IPS-NIHi7 (cell line): ENCODE measurements at regions not wholly inside any gene's neighbourhood (a gene's known extent, or its start where the extent isn't known, plus 50 kb on each side); places are given as distances from the start of the nearest gene placed in this dataset.

Experiments
- DNase-seq: peaks from one replicate; pipeline ENCODE4 v3.0.0; 2012; ENCODE audit warnings: mixed read lengths; ENCODE audit errors: extremely low spot score

DNA sequence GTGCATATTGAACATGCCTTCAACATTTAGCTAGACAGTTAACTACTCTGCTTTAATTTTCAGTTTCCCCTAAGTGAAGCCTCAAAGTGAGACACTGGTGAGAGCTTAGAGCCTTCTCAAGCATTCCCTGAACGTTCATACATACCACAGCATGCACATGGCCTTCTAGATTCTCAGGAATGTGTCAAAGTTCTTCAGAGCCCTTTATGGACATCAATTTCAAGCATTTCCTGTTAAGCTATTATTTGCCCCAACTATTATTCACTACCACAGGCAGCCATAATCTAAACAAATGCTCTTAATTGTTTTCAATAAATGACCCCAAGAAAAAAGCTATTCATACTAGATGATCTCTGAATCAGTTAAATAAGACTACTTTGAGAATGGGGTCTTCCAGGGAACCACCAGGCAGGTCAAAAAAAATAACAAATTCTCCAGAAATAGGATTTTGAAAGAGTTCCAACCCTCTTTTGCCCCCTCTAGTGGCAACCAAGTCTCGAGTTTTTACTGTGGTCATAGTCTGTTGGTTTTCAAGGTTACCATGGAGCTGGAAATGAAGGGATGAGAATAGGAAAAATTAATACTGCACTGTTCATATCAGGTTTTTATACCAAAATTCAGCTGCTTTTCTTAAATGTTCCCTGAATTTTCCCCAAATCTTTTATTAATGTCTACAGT lies 235.4 kb downstream of the RAB28 start:
- DNase-seq = no peak

- no peak for DNase-seq
These were observed 238.0 kb downstream of the RAB28 start for GRCh38 chr4:13246107-13246506.

DNA sequence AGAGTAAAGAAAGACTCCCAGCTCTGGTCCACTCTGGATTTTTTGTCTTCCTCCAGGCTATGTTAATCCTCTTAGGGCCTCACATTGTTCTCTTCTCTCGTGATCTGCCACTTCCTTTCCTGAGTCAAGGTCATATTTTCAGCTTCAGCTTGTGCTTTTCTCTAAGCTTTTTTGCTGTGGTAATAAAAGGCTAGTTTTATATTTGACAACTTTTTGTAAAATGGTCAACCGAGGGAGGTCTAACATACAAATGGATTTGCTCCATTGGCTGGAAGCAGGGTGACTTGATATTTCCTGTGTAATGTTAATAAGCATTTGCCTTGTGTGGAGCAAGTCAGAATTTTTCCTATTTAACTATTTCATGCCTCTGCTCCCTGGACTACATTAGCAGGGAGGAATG lies 239.7 kb downstream of the RAB28 start:
- DNase-seq = no peak

DNA sequence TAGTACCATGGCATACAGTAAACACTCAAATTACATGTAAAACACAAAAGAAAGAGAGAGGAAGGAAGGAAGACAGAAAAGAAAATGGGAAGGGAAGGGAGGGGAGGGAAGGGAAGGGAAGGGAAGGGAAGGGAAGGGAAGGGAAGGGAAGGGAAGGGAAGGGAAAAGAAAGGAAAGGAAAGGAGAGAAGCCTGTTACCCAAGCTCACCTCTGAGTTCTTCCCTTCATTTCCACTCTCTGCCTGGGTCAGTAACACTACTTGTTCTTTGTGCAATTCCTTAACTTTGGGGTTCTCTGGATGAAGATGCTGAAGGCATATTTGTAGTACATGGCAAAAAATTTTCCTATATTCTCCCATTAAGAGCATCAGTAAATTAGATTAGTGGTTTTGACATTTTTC lies 241.0 kb downstream of the RAB28 start:
- no peak for DNase-seq

- no peak for DNase-seq
These were observed 244.1 kb downstream of the RAB28 start for GRCh38 chr4:13240066-13240465.

DNA sequence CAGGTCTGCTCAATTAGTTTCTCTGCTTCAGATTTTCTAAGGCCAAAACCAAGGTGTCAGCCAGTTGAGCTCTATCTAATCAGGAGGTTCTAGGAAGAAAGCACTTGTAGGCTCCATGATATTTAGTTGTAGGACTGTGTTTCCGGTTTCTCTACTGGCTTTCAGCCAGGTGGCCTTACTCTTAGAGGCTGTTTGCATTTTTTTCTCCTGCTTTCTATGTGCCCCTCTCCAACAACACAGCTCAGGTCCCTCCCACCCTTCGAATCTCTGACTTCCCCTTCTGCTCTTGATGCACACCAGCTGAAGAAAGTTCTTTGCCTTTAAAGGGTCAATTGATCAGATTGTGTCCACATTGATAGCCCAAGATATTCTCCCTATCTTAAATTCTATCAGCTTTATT lies 245.2 kb downstream of the RAB28 start:
- no peak for DNase-seq

DNA sequence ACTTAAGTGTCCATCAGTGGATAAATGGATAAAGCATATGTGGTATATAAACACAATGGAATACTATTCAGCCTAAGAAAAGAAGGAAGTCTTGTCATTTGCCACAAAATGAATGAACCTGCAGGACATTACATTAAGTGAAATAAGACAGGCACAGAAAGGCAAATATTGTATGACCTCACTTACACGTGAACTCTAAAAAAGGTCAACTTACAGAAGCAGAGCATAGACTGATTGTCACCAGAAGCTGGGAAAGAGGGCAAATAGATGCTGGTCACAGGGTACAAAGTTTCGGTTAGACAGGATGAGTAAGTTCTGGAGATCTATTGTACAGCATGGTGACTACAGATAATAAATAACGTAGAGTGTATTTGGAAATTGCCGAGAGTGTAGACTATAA lies 247.7 kb downstream of the RAB28 start:
- DNase-seq = no peak

- DNase-seq = no peak
These were observed 250.4 kb downstream of the RAB28 start for GRCh38 chr4:13233755-13234154.

DNA sequence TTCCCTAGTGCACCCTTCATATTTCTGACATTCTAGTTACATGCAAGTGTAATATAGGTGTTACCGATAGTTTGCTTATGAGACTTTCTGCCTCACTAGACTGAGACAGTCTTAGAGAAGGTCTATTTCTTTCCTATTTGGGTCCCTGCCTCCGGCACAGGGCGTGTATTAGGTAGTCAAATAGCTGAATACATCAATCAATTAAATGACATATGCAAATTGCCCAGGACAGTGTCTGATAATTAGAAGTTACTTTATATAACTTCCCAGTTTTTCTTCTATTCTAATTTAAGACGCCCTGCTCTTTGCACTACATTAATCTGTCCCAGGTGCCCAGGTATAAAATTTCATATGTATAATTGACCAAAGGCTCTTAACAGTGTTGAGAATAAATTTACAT lies 264.2 kb downstream of the RAB28 start:
- DNase-seq = no peak

- DNase-seq = no peak
These were observed 265.7 kb downstream of the RAB28 start for GRCh38 chr4:13218326-13218958.

DNA sequence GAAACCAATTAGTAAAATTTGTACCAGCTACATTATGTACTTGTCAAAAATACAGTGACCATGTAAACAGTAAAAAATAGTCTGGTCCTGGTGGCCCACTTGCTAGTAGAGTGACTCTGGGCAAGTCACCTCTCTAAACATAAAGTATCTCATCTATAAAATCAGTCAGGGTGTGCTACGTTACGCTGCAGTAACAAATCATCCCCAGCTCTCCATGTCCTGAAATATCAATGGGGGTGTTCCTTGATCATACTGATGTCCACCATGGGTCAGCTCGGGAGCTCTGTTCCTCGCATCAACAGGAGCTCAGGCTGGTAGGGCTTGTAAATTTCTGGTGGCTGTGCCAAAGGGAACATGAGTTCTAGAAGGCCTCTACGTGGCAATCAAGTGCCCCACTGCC lies 268.6 kb downstream of the RAB28 start:
- no peak for DNase-seq

GRCh38 chr4:13212936-13213335 lies 271.2 kb downstream of the RAB28 start:
- DNase-seq = no peak

DNA sequence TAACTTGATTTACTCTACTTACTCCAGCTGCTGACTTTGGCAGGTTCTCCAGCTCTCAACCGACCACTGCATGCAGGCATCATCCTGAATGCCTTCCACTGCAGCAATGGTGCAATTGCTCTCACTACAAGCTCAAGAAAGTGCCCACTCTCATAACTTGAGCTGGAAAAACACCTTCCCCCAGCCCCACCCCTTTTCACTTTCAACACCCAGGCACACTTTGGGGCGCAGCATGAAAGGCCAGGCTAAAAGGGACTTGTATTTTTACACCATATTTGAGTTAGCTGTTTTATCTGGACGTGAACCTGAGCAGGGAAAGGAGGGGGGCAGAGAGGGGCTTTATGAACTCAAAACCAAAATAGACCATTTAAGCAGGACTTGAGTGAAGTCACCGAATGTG lies 274.5 kb downstream of the RAB28 start:
- DNase-seq = no peak

- DNase-seq = no peak
These were observed 275.5 kb downstream of the RAB28 start for GRCh38 chr4:13208558-13209193.

- no peak for DNase-seq
These were observed 276.9 kb downstream of the RAB28 start for GRCh38 chr4:13207226-13207625.

- DNase-seq = no peak
These were observed 281.0 kb downstream of the RAB28 start for GRCh38 chr4:13203101-13203500.

DNA sequence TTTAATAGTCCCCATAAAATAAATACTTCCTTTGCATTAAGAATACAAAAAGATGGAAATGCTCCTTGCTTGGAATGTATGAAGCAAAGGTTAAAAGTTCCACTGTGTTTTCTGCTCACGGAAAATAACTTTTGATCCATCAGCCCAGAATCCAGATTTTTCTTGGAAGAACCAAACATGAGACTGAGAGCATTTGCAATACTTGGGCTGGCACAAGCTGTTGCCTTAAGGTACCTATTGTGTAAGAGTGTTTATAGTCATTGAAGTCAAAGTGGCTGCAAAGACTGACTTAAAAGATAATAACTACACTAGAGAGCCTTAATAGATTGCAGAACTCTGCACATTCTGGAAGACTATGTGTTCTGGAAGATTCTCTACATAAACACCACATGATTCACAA lies 281.4 kb downstream of the RAB28 start:
- DNase-seq = no peak

- DNase-seq = no peak
These were observed 282.9 kb downstream of the RAB28 start for GRCh38 chr4:13201241-13201640.

- no peak for DNase-seq
These were observed 287.4 kb downstream of the RAB28 start for GRCh38 chr4:13196721-13197120.

GRCh38 chr4:13193662-13194061 lies 290.5 kb downstream of the RAB28 start:
- peak; percentile 33 for DNase-seq

GRCh38 chr4:13190093-13190721 lies 293.9 kb downstream of the RAB28 start:
- no peak for DNase-seq

GRCh38 chr4:13184199-13184598 lies 299.9 kb downstream of the RAB28 start:
- DNase-seq = no peak

DNA sequence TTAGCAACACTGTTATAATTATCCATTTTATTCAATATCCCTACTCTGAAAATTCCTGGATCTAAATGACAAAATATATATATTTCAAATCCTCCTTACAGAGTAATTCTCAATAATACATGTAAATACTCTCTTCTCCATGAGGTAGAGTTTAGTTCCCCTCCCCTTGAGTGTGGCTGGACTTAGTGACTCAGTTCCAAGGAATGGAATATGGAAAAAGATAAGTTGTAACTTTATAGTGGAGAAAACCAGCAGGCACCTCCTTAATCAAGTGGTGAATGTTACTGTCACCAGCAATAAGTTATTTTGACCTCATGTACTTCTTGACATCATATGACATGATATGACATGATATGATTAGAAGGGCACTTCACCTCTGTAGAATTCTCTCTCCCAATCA lies 302.0 kb downstream of the RAB28 start:
- no peak for DNase-seq
